GM19324 (cell line): ENCODE measurements at regions not wholly inside any gene's neighbourhood (a gene's known extent, or its start where the extent isn't known, plus 50 kb on each side); places are given as distances from the start of the nearest gene placed in this dataset.
"Not testable (repeated sequence)": the region's sequence is repeated elsewhere in the genome, so short reads cannot be mapped to it uniquely, and the experiment has no call there.

Source experiments
- ATAC-seq: cut with Tn5 transposase; IDR thresholded peaks from one replicate; pipeline ENCODE4 v1.9.1; 2021; ENCODE audit warnings: mild to moderate bottlenecking, moderate library complexity; ENCODE audit not compliant: unreplicated experiment, low FRiP score

- no peak for ATAC-seq
Observed at GRCh38 chr11:127805771-127806170, 781.6 kb downstream of the ETS1 start.

- ATAC-seq: no peak
Observed at GRCh38 chr11:127804747-127805400, 782.5 kb downstream of the ETS1 start.

DNA sequence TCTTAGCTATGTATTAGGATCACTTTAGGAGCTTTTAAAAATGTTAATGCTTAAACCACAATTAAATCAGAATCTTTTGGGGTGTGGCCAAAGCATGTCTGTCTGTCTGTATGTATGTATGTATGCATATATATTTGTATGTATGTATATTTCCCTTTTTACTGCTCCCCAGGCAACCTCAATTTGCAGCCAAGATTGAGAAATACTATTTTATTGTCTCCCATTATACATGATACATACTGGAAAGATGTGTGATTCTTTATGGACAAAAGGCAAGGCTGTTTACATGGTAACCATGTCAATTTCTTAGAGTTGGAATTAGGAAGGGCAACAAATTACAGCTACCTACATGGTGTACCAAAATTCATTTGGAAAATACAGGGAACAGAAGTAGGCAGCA, 783.6 kb downstream of the ETS1 start:
- ATAC-seq: no peak

DNA sequence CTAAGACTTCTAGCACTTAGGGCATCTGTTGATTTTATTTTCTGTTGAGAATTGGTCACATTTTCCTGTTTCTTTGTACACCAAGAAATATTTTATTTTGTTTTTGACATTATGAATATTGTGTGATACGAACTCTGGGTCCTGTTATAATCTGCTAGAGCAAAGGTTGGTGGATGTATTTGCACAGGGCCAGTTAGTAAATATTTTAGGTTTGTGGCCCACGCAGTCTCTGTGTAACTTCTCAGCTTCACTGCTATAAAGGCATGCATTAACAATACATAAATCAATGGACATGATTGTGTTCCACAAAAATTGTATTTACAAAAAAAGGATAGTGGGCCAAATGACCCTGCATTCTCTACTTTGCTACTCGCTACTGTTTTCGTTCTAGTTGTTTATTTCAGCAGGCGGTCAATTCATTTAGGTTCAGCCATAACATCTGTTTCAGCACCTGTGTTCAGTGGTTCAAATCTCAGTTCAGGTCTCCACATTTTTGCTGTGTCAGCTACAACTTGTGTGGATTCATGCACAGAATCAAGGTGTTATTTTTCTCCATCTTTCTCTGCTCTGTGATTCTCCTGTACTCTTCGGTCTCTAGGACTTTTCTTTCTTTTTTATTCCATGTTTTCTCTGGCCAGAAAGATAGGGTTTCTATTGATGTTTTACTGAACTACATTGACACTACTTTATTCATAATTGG, 786.2 kb downstream of the ETS1 start:
- ATAC-seq: no peak

DNA sequence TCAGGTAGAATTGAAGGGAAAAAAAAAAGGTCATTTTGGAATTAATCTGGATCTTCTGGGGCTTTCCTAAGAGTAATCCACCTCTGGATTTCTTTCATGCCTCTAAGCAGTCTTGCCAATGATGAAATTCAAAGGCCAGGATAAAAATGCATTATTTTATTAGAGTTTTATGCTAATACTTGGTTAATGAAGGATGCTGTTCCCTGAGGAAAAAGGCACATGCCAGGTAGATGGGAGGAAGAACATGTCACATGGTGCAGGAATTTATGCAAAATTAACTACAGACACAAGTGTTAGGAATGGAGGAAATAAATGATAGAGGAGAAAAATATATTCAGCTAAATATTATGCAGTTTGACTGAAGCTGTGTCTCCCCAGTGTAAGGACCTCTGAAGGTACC, 792.0 kb downstream of the ETS1 start:
- ATAC-seq: no peak

- no peak for ATAC-seq
Observed at GRCh38 chr11:127791844-127792243, 791.3 kb upstream of the KIRREL3 start.

GRCh38 chr11:127790592-127790991, 790.0 kb upstream of the KIRREL3 start:
- ATAC-seq: no peak

GRCh38 chr11:127789927-127790326, 789.4 kb upstream of the KIRREL3 start:
- no peak for ATAC-seq

DNA sequence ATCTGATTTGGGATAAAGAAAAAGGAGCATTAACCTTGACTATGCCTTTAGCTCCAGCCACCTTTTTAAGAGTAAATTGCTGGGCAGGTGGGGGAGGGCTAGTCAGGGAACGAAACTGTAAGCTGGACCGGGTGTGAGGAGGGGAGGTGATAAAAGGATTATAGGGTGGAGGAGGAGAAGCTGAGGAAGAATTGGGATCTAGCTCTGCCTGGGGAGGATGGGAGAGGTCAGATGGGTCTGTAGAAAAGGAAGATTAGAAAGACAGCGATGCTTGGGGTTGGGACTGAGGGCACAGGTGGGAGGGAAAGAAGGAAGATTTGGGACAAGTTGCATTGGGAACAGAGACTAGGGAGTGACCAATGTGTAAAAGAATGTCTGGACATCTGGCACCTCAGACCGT, 772.4 kb upstream of the KIRREL3 start:
- ATAC-seq: not testable (repeated sequence)

DNA sequence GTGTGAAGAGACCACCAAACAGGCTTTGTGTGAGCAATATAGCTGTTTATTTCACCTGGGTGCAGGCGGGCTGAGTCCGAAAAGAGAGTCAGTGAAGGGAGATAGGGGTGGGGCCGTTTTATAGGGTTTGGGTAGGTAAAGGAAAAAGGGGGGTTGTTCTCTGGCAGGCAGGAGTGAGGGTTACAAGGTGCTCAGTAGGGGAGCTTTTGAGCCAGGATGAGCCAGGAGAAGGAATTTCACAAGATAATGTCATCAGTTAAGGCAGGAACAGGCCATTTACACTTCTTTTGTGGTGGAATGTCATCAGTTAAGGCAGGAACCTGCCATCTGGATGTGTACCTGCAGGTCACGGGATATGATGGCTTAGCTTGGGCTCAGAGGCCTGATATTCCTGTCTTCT, 768.4 kb upstream of the KIRREL3 start:
- ATAC-seq: not testable (repeated sequence)

GRCh38 chr11:127766734-127767133, 766.2 kb upstream of the KIRREL3 start:
- no peak for ATAC-seq

DNA sequence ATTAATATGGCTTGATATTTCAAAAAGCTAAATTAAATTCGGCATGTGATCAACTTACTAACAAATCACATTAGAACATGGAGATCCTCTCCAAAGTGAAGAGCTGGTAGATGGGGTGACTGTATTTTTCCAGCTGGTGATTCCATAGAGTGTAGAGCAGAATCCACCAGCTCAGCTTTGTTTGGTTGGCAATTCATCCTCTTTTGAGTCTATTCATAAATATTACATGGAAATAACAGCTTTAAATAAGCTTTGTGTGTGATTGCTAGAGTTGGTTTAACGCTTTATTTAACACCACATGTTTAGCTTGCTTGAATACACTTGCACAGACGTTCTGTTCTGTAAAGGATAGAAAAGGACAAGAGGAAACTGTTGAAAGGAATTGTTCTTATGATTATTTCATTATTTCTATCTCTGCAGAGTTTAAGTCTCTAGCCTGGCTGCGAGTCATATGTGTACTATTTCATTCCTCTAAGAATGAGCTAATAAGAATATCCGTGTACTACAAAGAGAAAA, 738.3 kb upstream of the KIRREL3 start:
- ATAC-seq: no peak

GRCh38 chr11:127737499-127737898, 736.9 kb upstream of the KIRREL3 start:
- ATAC-seq: no peak

GRCh38 chr11:127733552-127733951, 733.0 kb upstream of the KIRREL3 start:
- ATAC-seq: no peak

- ATAC-seq: no peak
Observed at GRCh38 chr11:127726367-127726766, 725.8 kb upstream of the KIRREL3 start.

- no peak for ATAC-seq
Observed at GRCh38 chr11:127723714-127724113, 723.1 kb upstream of the KIRREL3 start.

- no peak for ATAC-seq
Observed at GRCh38 chr11:127713226-127713625, 712.7 kb upstream of the KIRREL3 start.

GRCh38 chr11:127711748-127712147, 711.2 kb upstream of the KIRREL3 start:
- no peak for ATAC-seq

DNA sequence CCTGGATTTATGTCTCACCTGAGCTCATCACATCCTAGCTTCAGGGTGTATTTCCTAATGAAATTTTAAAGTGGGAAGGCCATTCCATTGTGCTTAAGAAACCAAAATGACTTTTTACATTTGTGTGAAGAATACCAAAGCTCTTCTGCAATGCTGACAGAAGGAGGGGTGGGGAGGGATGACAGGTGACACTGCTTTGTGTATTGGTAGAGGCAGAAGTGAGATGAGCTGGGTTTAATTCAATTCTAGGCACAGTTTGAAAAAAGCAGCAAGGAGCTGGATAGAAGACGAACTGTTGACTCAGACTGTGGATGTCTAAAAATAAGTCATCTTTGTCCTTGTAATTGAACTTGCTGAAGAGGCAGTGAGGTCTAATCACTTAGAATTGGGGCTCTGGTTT, 710.3 kb upstream of the KIRREL3 start:
- no peak for ATAC-seq

- no peak for ATAC-seq
Observed at GRCh38 chr11:127709960-127710359, 709.4 kb upstream of the KIRREL3 start.

- ATAC-seq: no peak
Observed at GRCh38 chr11:127693686-127694085, 693.1 kb upstream of the KIRREL3 start.

DNA sequence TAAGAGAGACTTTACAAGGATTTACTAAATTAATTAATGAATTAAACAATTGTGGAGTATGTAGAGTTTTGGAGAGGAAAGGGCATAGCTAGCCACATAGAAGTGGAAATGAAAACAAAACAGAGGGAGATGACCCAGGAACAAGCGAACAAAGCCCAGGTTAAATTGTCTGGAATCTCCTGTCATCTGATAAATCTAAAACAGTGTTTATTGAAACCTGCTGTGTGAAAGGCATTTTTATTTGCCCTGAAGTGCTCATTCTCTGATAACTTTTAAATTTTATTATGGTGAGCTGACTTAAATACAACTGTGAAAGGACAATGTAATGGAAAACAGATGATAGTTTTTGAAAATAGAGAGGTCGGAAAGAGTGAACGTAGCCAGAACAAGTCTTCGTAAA, 682.8 kb upstream of the KIRREL3 start:
- ATAC-seq: no peak
